Adipocyte (in vitro differentiated cells): ENCODE measurements at regions not wholly inside any gene's neighbourhood (a gene's known extent, or its start where the extent isn't known, plus 50 kb on each side); places are given as distances from the start of the nearest gene placed in this dataset.

Source experiments
- DNase-seq: peaks from one replicate; pipeline ENCODE4 v3.0.0-alpha.2; 2015; ENCODE audit warnings: low read depth
- H3K27me3 ChIP-seq: replicated peaks from 2 replicates; pipeline ENCODE4 v1.7.0; 2013; ENCODE audit warnings: mild to moderate bottlenecking, low read length, moderate library complexity; ENCODE audit not compliant: control insufficient read depth, insufficient read depth
- H3K36me3 ChIP-seq: 2 replicates; pipeline ENCODE4 v1.7.0; 2013; ENCODE audit warnings: low read length, mild to moderate bottlenecking, moderate library complexity; ENCODE audit not compliant: control insufficient read depth, insufficient read depth, severe bottlenecking
- H3K4me1 ChIP-seq: 2 replicates; pipeline ENCODE4 v1.7.0; 2013; ENCODE audit warnings: mild to moderate bottlenecking, low read length, moderate library complexity; ENCODE audit not compliant: control insufficient read depth, insufficient read depth
- H3K4me3 ChIP-seq: 2 replicates; pipeline ENCODE4 v1.7.0; 2013; ENCODE audit warnings: mild to moderate bottlenecking, low read length, moderate library complexity
- H3K9ac ChIP-seq: 2 replicates; pipeline ENCODE4 v1.7.0; 2013; ENCODE audit warnings: mild to moderate bottlenecking, low read length, moderate library complexity
- H3K9me3 ChIP-seq: 2 replicates; pipeline ENCODE4 v1.7.0; 2013; ENCODE audit warnings: mild to moderate bottlenecking, low read length, moderate library complexity; ENCODE audit not compliant: control insufficient read depth

DNA sequence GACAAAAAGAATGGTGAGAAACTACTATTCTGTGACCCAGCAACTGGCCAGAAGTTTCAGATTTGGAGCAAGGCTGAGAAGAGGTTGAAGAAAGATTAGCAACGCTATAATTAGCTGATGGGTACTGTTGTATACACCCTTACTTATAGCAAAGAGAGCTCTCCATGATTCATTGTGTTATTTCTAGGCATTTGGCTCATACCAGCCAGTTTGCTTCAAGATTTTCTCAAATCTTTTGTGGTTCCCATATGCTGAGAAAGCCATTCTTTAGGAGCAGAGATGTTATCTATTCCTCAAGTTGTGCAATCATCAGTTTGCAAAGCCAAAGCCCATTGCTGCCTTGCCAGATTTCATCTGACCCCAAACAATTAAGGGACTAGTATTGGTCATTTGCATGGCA is 179.4 kb downstream of the ETS1 start:
- Histone ChIP-seq H3K9me3 (no peaks in the 10 kb centered on the region), H3K9ac (peak overlapping the region; percentile 41), H3K27me3 (no peaks in the 10 kb centered on the region), H3K36me3 (no peaks in the 10 kb centered on the region), H3K4me1 (peaks cover 46% of the 10 kb centered on the region), H3K4me3 (no peak overlapping the region)
- peak; percentile 95 for DNase-seq

DNA sequence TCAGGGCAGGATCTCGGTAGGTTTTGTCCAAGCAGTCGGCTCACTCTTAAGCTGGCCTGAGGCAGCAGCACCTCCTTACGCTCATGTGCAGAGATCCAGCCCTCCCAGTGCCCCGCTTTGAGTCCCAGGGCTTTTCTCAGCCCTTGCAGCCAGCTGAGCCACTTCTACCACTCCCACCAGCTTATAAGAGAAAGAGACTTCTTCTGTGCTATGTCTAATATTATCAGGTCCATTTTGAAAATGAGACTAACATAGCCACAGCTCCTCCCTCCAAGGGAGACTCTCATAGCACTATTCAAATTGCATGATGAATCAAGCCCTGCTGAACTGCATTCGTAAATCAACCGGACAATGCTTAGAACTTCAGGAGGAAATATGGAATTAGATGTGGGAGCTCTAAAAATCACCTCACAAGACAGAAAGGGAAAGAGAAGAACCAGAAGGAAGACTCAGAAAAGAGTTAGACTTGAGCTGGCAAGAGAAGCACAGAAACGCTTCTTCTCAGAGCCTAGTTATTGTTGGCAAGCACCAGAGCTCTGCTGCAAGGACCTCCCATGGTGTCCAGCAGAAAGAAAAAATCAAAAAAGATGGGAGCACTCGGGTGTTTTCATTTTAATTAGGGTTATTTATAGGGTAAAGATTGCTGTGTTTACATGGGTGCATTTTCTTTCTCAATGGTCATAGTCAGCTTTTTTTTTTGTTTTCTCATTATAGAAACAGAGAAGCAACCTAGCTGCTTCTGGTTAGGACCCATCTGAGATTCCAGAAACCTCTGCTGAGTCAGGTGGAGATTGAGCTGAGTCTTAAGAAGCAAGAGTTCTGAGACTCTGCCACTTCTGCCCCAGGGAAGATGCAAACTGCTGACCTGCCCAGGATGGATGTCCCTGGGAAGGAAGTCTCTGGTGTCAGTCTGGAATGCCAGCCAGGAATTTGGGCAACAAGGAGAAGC is 181.4 kb downstream of the ETS1 start:
- H3K4me3 ChIP-seq, result peak overlapping the region; percentile 6
- H3K9ac ChIP-seq, result peak overlapping the region; percentile 33
- no peaks in the 10 kb centered on the region for H3K9me3 ChIP-seq
- H3K4me1 ChIP-seq, result peaks cover 46% of the 10 kb centered on the region
- no peaks in the 10 kb centered on the region for H3K36me3 ChIP-seq
- H3K27me3 ChIP-seq, result no peaks in the 10 kb centered on the region
- DNase-seq, result peak; percentile 40

DNA sequence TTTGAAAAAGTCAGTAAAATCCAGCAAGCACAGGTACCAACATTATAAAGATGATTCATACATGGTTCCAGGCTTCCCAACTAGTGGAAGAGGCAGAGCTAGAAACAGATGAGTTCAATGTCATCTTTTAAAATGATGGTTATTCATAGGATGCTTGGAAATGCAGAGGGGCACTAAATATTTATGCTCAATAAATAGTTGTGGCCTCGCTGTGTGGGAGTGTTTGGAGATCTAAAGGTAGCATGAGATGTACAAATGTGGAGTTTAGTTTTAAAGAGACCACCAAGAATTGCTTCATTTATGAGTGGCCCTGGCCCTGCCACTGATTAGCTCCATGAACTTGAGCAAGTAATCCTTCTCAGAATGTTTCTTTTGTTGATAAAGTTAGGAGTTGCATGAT is 182.2 kb downstream of the ETS1 start:
- no peak for DNase-seq
- no peak overlapping the region for H3K4me3 ChIP-seq
- peak overlapping the region; percentile 33 for H3K9ac ChIP-seq
- H3K9me3 ChIP-seq, result no peaks in the 10 kb centered on the region
- H3K36me3 ChIP-seq, result no peaks in the 10 kb centered on the region
- peaks cover 46% of the 10 kb centered on the region for H3K4me1 ChIP-seq
- no peaks in the 10 kb centered on the region for H3K27me3 ChIP-seq

DNA sequence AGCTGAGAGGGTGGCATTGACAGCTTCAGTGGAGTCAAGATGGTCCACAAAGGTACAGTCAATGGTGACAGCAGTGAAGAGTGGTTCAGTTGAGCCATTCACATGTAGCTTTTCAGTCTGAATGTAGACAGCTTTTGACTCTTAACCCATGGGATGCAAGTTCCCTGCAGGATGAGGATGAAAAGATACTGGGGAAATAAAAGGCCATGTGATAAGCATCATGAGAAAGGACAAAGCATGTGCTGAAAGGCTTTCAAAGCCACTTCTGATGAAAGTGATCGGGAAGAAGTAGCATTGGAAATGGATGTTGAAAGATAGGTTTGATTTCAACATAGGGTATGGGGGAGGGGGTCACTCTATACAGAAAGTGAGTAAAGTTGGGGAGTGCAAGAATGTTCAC is 182.9 kb downstream of the ETS1 start:
- Histone ChIP-seq H3K36me3 (no peaks in the 10 kb centered on the region), H3K27me3 (no peaks in the 10 kb centered on the region), H3K4me3 (no peak overlapping the region), H3K4me1 (peaks cover 46% of the 10 kb centered on the region), H3K9me3 (no peaks in the 10 kb centered on the region), H3K9ac (no peak overlapping the region)
- no peak for DNase-seq

DNA sequence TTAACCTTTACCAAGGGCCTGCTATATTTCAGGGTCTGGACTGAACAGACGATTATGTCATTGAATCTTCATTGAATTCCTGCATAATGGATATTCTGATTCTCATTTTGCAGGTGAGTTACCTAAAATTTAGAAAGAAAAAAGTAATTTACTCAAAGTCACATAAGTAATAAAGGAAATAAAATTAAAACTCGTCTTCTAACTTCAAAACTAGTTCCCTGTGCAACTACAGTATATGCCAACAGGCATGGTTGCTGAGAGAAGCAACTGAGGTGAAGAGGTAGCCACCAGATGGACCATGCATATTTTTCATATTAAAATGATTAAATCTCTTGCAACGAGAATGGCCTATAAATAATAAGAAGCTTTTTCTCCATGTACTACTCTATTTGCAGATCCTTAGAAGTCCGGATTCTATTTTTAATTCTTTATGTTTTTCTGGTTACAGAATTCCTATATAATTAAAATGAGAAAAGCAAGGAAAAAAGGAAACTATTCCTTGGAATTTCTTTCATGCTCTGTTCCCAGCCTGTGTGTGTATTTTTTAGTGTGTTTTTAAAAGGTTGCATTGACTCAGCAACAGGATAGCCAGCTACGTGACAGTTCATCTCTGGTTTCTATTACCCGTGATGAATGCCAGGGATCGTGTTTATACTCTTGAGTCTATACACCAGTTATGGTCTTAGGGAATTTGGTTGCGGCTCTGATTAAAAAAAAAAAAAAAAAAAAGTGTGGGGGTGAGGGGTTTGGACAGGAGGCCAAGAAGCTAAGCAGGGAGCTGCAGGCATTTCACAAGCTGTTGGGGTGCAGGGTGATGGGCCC is 186.8 kb downstream of the ETS1 start:
- Histone ChIP-seq H3K9me3 (no peaks in the 10 kb centered on the region), H3K4me1 (peaks cover 15% of the 10 kb centered on the region), H3K27me3 (no peaks in the 10 kb centered on the region), H3K36me3 (no peaks in the 10 kb centered on the region), H3K9ac (no peak overlapping the region), H3K4me3 (no peak overlapping the region)
- peak; percentile 90 for DNase-seq

DNA sequence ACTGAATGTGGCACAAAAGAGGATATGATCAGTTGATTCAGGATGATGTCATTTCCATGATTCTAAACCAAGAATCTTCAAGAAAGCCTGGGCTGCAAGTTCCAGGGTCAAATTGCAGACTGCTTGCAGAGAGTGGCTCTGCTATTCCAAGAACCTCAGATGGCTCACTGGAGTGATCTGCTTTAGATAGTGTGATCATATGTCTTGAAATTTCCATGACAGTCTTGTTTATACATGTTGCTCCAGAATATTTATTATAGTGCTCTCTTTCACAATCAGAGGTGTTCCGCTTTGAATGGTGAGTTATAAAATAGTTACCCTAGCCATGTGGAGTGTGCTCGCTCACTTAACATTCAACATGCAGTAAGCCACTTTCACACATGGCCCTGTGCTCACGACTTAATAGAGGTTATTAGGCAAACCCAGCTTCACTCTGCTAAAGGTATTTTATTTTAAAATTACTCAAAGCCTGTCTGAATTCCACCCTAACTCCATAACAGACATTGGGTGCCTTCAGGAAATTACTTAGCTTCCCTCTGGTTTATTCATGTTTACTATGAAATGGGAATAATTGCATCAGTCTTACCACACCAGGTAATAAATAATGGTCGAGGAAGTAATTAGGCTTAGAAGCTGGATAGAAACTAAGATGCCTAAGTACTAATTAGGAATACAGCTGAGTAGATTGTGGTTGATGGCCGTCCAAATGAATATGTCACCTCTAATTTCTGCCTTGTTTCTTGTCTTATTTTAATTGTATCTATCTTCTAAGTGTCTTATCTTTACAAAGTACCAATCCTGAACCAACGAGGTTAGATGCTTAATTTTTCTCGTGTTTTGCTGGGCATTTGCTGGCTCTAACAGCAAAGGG is 187.9 kb downstream of the ETS1 start:
- H3K4me1 ChIP-seq, result peaks cover 10% of the 10 kb centered on the region
- H3K4me3 ChIP-seq, result no peak overlapping the region
- no peaks in the 10 kb centered on the region for H3K36me3 ChIP-seq
- H3K27me3 ChIP-seq, result no peaks in the 10 kb centered on the region
- no peak overlapping the region for H3K9ac ChIP-seq
- peak; percentile 84 for DNase-seq
- no peaks in the 10 kb centered on the region for H3K9me3 ChIP-seq

DNA sequence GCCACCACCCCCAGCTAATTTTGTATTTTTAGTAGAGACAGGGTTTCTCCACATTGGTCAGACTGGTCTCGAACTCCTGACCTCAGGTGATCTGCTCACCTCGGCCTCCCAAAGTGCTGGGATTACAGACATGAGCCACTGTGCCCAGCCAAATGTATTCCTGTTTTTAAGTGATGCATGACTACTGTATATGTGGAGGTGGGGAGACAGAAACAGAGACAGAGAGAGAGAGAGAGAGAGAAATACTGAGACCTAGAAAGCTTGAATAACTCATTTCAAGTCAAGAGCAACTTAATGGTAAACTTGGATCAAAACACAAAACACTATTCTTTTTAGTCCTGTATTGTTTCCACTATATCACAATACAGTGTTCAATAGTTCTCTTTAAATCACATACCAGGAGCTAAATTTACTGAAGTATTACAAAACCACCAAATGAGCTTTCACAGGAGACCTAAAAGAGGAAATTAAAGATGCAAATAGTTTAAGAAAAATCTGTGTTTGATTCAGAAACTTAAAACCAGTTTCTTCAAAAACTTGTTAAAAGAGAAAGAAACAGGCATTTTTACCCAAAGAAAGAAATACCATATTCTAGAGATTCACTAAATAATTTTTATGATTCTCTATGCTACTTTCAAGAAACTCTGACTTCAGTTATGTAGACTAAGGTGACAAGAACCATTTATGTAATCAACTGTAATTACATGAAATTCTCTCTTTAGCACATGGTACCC is 188.7 kb downstream of the ETS1 start:
- Histone ChIP-seq H3K4me1 (peaks cover 10% of the 10 kb centered on the region), H3K9me3 (no peaks in the 10 kb centered on the region), H3K4me3 (no peak overlapping the region), H3K27me3 (no peaks in the 10 kb centered on the region), H3K36me3 (no peaks in the 10 kb centered on the region), H3K9ac (no peak overlapping the region)
- no peak for DNase-seq

DNA sequence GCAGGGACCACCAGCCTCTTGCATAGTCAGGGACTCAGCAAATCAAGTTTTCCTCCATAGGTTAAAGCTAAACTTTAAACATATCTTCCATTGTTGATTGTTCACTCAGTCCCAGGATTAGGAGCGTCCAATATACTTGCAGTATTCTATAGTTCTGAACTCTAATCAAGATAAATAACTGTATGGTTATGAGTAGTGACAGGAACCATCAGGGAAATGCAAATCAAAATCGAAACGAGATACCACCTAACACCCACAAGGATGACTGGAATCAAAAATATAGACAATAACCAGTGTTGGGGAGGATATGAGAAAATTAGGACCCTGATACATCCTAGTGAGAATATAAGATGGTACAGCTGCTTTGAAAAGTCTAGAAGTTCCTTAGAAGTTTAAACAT is 190.0 kb downstream of the ETS1 start:
- H3K36me3 ChIP-seq, result no peaks in the 10 kb centered on the region
- no peak overlapping the region for H3K9ac ChIP-seq
- H3K27me3 ChIP-seq, result no peaks in the 10 kb centered on the region
- H3K9me3 ChIP-seq, result no peaks in the 10 kb centered on the region
- H3K4me1 ChIP-seq, result peaks cover 10% of the 10 kb centered on the region
- no peak for DNase-seq
- no peak overlapping the region for H3K4me3 ChIP-seq

DNA sequence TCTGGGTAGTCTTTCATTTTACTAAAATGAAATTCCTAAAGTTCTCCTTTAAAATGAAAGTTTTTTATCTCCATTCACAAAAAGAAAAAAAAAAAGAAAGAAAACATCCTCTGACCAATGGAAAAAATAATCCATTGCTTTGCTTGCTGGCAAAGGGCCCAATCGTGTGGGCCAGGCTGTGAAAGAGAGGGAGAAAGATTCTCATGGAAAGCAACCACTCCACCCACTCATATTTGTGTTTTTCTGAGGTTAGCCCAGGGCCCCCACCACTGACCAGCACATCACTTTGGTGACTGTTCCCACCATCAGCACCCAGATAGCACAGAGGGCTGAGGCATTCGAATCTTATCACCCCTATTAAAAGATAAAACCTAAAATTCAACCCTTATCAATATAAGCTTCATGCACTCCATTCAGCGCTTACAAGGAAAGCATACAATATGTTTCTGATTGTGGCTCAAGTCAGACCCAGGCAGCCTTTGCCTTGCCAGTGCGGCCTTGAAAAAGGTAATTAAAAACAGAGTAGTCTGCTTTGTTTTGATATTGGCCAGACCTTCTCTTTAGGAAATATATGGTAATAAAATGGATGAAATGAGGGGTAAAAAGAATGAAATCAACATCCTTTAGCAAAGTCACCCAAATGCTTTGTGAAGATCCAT is 192.8 kb downstream of the ETS1 start:
- H3K9me3 ChIP-seq, result no peaks in the 10 kb centered on the region
- no peak overlapping the region for H3K9ac ChIP-seq
- peaks cover 19% of the 10 kb centered on the region for H3K4me1 ChIP-seq
- H3K4me3 ChIP-seq, result no peak overlapping the region
- DNase-seq, result peak; percentile 49
- H3K36me3 ChIP-seq, result no peaks in the 10 kb centered on the region
- no peaks in the 10 kb centered on the region for H3K27me3 ChIP-seq

DNA sequence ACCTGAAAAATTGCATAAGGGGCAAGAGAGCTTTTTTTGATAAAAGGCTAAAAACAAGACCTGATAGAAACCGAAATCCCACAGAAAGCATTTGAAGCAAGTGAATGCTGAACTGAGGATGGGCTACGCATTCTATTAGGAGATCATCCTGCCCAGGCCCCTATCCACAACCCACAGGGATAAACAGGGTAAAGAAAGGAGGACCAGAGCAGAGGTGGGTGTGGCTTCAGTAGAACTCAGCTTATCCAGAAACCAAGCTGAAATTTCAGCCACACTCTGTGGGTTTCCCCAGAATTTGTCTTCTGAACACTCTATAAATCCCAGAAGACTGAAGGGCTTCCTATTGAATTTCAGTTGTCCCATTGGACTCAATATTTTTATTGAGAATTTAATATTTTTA is 195.1 kb downstream of the ETS1 start:
- peaks cover 14% of the 10 kb centered on the region for H3K4me1 ChIP-seq
- DNase-seq, result no peak
- H3K9me3 ChIP-seq, result no peaks in the 10 kb centered on the region
- H3K9ac ChIP-seq, result no peak overlapping the region
- H3K4me3 ChIP-seq, result no peak overlapping the region
- no peaks in the 10 kb centered on the region for H3K36me3 ChIP-seq
- no peaks in the 10 kb centered on the region for H3K27me3 ChIP-seq
